GM12878 (cell line): ENCODE measurements at regions not wholly inside any gene's neighbourhood (a gene's known extent, or its start where the extent isn't known, plus 50 kb on each side); places are given as distances from the start of the nearest gene placed in this dataset.

ENCODE experiments used
- ATAC-seq: fragments of 200-7000 bp; cut with Tn5 transposase; 3 replicates; pipeline ENCODE4 v1.9.1; 2020; ENCODE audit warnings: mild to moderate bottlenecking, moderate library complexity
- BruUV-seq: library from RNA; stranded (reverse); fragments of 400-500 nt; replicated peaks from 2 replicates; lab custom pipeline; 2021; lab: Mats Ljungman, UMichigan
- CTCF ChIA-PET: fragments of 300-600 bp; sonication (Branson Sonifier 250); formaldehyde crosslinking; extraction: SDS; loops from one replicate; lab custom pipeline; 2021; ENCODE audit warnings: inconsistent platforms; lab: Yijun Ruan, JAX
- POLR2A ChIA-PET: fragments of 350-600 bp; formaldehyde crosslinking; extraction: SDS; loops from one replicate; lab custom pipeline; 2021; ENCODE audit warnings: inconsistent platforms; lab: Charles Lee
- RAD21 ChIA-PET: fragments of 300-600 bp; sonication (Branson Sonifier 250); formaldehyde crosslinking; loops from one replicate; lab custom pipeline; 2023; ENCODE audit warnings: antibody characterized with exemption; ENCODE audit not compliant: unreplicated experiment; lab: Charles Lee
- SMC1A ChIA-PET: fragments of 300-600 bp; sonication (Branson Sonifier 250); formaldehyde crosslinking; loops from one replicate; lab custom pipeline; 2023; ENCODE audit not compliant: unreplicated experiment, uncharacterized antibody; lab: Charles Lee
- DNase-seq: peaks from one replicate; pipeline ENCODE4 v3.0.0-alpha.2; 2011; ENCODE audit warnings: low read depth, low spot score
- FAIRE-seq: peaks from 3 replicates; lab custom pipeline; 2011; peaks lifted over from hg19 to GRCh38; lab: Jason Lieb, UNC
- H2AFZ ChIP-seq: 2 replicates; pipeline ENCODE4 v1.6.0; 2011; ENCODE audit warnings: low read depth, low read length, control low read depth; ENCODE audit not compliant: control insufficient read depth
- H3K27ac ChIP-seq: 2 replicates; pipeline ENCODE4 v1.5.1; 2011; ENCODE audit warnings: control low read depth; ENCODE audit not compliant: control insufficient read depth, insufficient read depth
- H3K27me3 ChIP-seq, 2 experiments: replicated peaks in 1 of 2; 2 replicates each; pipeline versions ENCODE4 v1.6.0 to v1.6.1; 2011; ENCODE audit warnings: low read length in 1 of 2; ENCODE audit not compliant: control insufficient read depth in 2 of 2, insufficient read depth in 2 of 2
- H3K36me3 ChIP-seq, 2 experiments: 2 replicates each; pipeline ENCODE4 v1.5.1; 2011; ENCODE audit warnings: low read length in 1 of 2; ENCODE audit not compliant: control insufficient read depth in 2 of 2, insufficient read depth in 2 of 2
- H3K4me1 ChIP-seq: 2 replicates; pipeline ENCODE4 v1.6.1; 2011; ENCODE audit warnings: mild to moderate bottlenecking, low read length, moderate library complexity, mixed read lengths; ENCODE audit not compliant: control insufficient read depth, insufficient read depth
- H3K4me2 ChIP-seq: 2 replicates; pipeline ENCODE4 v1.6.0; 2011; ENCODE audit warnings: control low read depth; ENCODE audit not compliant: control insufficient read depth, insufficient read depth
- H3K4me3 ChIP-seq: fragments of 200-600 bp; sonication (generic); 2 replicates; pipeline ENCODE4 v1.5.1; 2016
- H3K79me2 ChIP-seq: 2 replicates; pipeline ENCODE4 v1.6.0; 2011; ENCODE audit warnings: low read length; ENCODE audit not compliant: control insufficient read depth, insufficient read depth
- H3K9ac ChIP-seq: 2 replicates; pipeline ENCODE4 v1.8.0; 2011; ENCODE audit warnings: low read length, control low read depth, mixed read lengths; ENCODE audit not compliant: control insufficient read depth, insufficient read depth
- H3K9me3 ChIP-seq: replicated peaks from 3 replicates; pipeline ENCODE4 v1.5.1; 2011; ENCODE audit warnings: mild to moderate bottlenecking, low read length; ENCODE audit not compliant: control insufficient read depth, insufficient read depth
- H4K20me1 ChIP-seq: 2 replicates; pipeline ENCODE4 v1.6.0; 2011; ENCODE audit not compliant: control insufficient read depth, insufficient read depth
- BMI1 ChIP-seq: fragments of 450-650 bp; IDR thresholded peaks from 2 replicates; pipeline ENCODE4 v1.6.1; 2016; ENCODE audit warnings: mild to moderate bottlenecking, moderate library complexity, borderline replicate concordance
- BRCA1 ChIP-seq: IDR thresholded peaks from 2 replicates; pipeline ENCODE4 v1.6.1; 2011; ENCODE audit warnings: low read depth, low read length, improper control_type of control experiment
- EGR1 ChIP-seq, 2 experiments: IDR thresholded peaks; 1 replicate in 1 of 2; 2 replicates in 1 of 2; pipeline ENCODE4 v1.6.1; 2011 to 2012; ENCODE audit warnings: low read depth in 2 of 2, low read length in 2 of 2, borderline replicate concordance in 1 of 2, mild to moderate bottlenecking in 1 of 2, moderate library complexity in 1 of 2
- EP300 ChIP-seq, 2 experiments: fragments of 150-350 bp in 1 of 2; IDR thresholded peaks; 2 replicates each; pipeline ENCODE4 v1.6.1; 2011 to 2012; ENCODE audit warnings: low read depth in 2 of 2, low read length in 2 of 2, borderline replicate concordance in 1 of 2, improper control_type of control experiment in 1 of 2, inconsistent platforms in 1 of 2; ENCODE audit not compliant: control insufficient read depth in 1 of 2
- EZH2 ChIP-seq: IDR thresholded peaks from 2 replicates; pipeline ENCODE4 v1.6.1; 2012; ENCODE audit warnings: low read depth, mild to moderate bottlenecking, control low read depth, inconsistent platforms, low read length, borderline replicate concordance; ENCODE audit not compliant: control insufficient read depth
- MYB ChIP-seq: fragments of 150-350 bp; IDR thresholded peaks from 2 replicates; pipeline ENCODE4 v1.6.1; 2014; ENCODE audit warnings: mild to moderate bottlenecking, low read depth, low read length, borderline replicate concordance
- NBN ChIP-seq: fragments of 450-650 bp; IDR thresholded peaks from 2 replicates; pipeline ENCODE4 v1.6.1; 2016
- PKNOX1 ChIP-seq: fragments of 450-650 bp; IDR thresholded peaks from 2 replicates; pipeline ENCODE4 v1.6.1; 2016; ENCODE audit warnings: mild to moderate bottlenecking
- RUNX3 ChIP-seq: IDR thresholded peaks from 2 replicates; pipeline ENCODE4 v1.6.1; 2012; ENCODE audit warnings: low read length, inconsistent platforms
- SPI1 ChIP-seq: IDR thresholded peaks from 2 replicates; pipeline ENCODE4 v1.6.1; 2011; ENCODE audit warnings: low read depth, mild to moderate bottlenecking, low read length, moderate library complexity, borderline replicate concordance; ENCODE audit not compliant: insufficient read depth
- WGBS: methylation state at CpG from one replicate; pipeline ENCODE4 v1.1.6; 2016; ENCODE audit warnings: low lambda C conversion rate; ENCODE audit not compliant: insufficient replicate concordance, insufficient coverage; ENCODE audit errors: missing lambda C conversion rate; 5-methylcytosine and 5-hydroxymethylcytosine counted together
- in situ Hi-C: fragments of 300-500 bp; cut with MboI; formaldehyde crosslinking; loops from 9 replicates; pipeline ENCODE4 v1.14.3; 2018; ENCODE audit warnings: mixed read lengths
- intact Hi-C: fragments of 100-400 bp; cut with micrococcal nuclease; formaldehyde crosslinking; loops from one replicate; pipeline ENCODE4 v1.14.2; 2022; ENCODE audit not compliant: unreplicated experiment

GRCh38 chrX:76996641-76997040 is 450.5 kb upstream of the FGF16 start:
- FAIRE-seq (no peak), DNase-seq (no peak), ATAC-seq (no peak)
- H3K4me1 ChIP-seq = no peaks in the 10 kb centered on the region
- intact Hi-C loops (no loop called here), in situ Hi-C loops (no loop called here)
- ChIA-PET POLR2A (no interaction called here), RAD21 (no interaction called here), SMC1A (no interaction called here), CTCF (no interaction called here)
- no TSS peak for BruUV-seq
- H3K4me3 ChIP-seq = no peak overlapping the region
- H3K36me3 ChIP-seq = no peaks in the 10 kb centered on the region
- no peaks in the 10 kb centered on the region for H3K79me2 ChIP-seq
- no peak overlapping the region for H2AFZ ChIP-seq
- TF ChIP-seq EGR1 (IDR thresholded peaks at IDR 0.05; ENCODE audit: borderline replicate concordance in 1 of 2, low read depth in 2 of 2, low read length in 2 of 2) (no peak), BMI1 (no peak), PKNOX1 (no peak), EP300 (IDR thresholded peaks at IDR 0.05; ENCODE audit: borderline replicate concordance in 1 of 2, control insufficient read depth in 1 of 2, low read depth in 2 of 2, low read length in 2 of 2) (no peak), BRCA1 (no peak), MYB (no peak), NBN (no peak), RUNX3 (no peak), EZH2 (no peak), SPI1 (no peak)
- H3K27me3 ChIP-seq = no peaks in the 10 kb centered on the region
- no peak overlapping the region for H3K9ac ChIP-seq
- no peaks in the 10 kb centered on the region for H4K20me1 ChIP-seq
- H3K4me2 ChIP-seq = no peak overlapping the region
- no peak overlapping the region for H3K27ac ChIP-seq
- 60% methylated on average over 4 of the region's 9 CpGs for WGBS
- no peaks in the 10 kb centered on the region for H3K9me3 ChIP-seq
